ENCODE measurements at regions not wholly inside any gene's neighbourhood (a gene's known extent, or its start where the extent isn't known, plus 50 kb on each side); places are given as distances from the start of the nearest gene placed in this dataset.

GRCh38 chr14:40413136-40413535 lies 980.9 kb upstream of the FBXO33 start:
- no peak for TF ChIP-seq CTCF (IDR thresholded peaks at IDR 0.05 in 8 of 11, conservative IDR thresholded peaks at IDR 0.05 in 3 of 11)
- TF ChIP-seq POLR2A (IDR thresholded peaks at IDR 0.05), result no peak
- TF ChIP-seq POLR2AphosphoS5 (IDR thresholded peaks at IDR 0.05), result no peak
